ENCODE measurements at regions not wholly inside any gene's neighbourhood (a gene's known extent, or its start where the extent isn't known, plus 50 kb on each side); places are given as distances from the start of the nearest gene placed in this dataset.
"Not testable (repeated sequence)": the region's sequence is repeated elsewhere in the genome, so short reads cannot be mapped to it uniquely, and the experiment has no call there.

- DNase-seq: no peak
Observed at GRCh38 chr17:53765609-53766008, 57.1 kb upstream of the KIF2B start.

GRCh38 chr17:53765129-53765528 lies 57.6 kb upstream of the KIF2B start:
- no peak for DNase-seq

DNA sequence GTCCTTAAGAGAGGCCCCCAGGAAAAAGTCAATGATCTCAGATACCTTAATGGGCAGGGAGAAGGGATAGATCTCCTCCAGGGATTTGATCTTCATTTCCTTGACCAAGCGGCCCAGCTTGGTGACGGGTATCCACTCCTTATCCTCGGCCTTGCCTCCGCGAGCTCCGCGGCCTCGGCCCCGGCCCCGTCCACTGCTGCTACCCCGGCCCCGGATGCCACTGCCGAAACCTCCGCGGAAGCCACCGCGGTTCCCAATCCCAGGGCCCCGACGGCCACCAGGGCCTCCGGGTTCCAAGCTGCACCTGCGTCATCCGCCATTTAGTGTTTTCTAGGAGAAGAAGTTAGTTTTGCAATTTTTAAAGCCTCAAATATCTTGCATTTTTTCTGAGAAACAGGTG lies 65.2 kb upstream of the KIF2B start:
- no peak for DNase-seq

DNA sequence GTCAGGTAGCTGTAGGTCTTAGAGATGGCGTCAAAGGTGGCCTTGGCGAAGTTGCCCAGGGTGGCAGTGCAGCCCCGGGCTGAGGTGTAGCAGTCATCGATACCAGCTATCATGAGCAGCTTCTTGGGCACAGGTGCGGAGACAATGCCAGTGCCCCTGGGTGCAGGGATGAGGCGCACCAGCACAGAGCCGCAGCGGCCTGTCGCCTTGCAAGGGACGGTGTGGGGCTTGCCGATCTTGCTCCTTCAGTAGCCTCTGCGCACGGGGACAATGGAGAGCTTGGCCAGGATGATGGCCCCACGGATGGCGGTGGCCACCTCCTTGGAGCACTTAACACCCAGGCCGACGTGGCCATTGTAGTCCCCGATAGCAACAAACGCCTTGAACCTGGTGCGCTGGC lies 65.6 kb upstream of the KIF2B start:
- not testable (repeated sequence) for DNase-seq

GRCh38 chr17:53749178-53749577 lies 73.5 kb upstream of the KIF2B start:
- DNase-seq: no peak

DNA sequence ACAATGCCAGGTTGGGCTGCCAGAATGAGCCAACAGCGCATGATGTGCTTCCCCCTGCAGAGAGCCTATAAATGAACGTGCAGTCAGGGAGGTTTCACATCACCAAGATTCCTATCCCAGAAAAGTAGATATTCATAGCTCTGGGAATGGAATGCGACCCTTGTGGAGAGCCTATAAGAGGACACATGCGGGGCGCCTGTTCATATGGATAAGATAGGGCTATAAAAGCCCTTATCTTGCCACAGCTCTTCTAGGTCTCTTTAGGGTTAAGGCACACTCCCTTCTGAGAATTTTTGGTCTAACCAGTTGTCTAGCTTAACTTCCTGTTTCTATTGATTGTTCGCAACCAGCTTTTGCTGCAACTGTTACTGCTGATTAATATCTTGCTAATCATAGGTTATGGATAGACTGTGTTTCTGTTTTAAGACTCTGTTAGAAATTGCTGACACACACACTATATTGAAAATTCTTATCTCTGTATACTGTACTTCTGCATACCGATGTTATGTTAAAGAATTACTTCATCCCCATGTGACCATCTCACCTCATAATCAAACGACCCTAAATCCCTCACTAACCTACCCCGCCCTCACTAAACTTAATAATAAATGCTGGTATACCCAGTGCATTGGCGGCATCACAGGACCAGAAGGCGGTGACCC lies 74.4 kb upstream of the KIF2B start:
- DNase-seq: not testable (repeated sequence)

DNA sequence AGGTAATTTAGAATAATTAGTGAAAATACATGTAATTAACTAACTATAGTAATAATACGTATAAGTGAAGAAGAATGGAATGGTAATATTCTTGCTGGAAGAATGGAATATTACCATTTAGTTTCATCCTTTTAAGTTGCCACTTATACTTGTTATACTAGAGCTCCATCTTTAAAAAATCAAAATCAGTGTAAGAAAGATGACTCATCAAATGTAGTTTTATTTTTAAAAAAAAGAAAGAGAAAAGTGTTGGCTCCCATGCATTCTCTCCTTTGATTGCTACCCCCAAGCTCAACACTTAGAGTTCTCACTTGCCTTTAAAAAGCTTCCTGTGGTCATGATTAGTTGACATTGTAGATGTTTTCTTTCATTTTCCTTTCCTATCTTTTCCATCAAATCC lies 82.4 kb upstream of the KIF2B start:
- no peak for DNase-seq

DNA sequence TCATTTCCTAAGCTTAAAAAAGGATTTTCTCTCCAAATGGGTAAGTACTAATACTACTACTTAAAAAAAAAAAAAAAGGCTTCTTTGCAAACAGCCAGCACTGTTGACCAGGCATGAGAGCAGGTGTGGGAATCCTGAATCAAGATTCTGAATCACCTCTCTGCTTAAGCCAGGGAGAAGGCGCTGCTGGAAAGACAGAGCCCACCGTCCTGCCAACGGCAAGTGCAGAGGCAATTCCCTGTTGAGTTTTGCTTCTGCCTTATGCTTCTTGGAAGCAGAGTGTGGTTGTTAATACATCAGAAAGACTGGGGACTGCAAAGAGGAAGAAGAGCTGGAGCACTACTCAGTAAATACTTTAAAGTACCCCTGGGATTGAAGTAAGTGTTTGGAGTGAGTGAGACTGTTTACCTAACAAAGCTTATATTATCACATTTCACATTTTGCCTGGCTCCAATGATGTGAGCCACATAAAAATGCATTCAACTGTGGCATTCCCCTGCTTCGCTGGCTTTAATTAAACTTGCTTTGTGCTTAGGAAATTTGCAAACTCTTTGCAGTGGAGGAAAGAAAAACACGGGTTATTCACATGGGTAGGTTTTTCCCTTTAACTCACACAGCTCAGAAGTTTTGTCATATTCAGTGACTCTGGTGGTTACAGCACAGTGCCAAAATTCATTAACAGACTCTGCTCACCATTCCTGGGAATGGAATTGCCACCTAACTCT lies 86.0 kb upstream of the KIF2B start:
- no peak for DNase-seq

GRCh38 chr17:53724726-53725125 lies 98.0 kb upstream of the KIF2B start:
- DNase-seq: no peak

DNA sequence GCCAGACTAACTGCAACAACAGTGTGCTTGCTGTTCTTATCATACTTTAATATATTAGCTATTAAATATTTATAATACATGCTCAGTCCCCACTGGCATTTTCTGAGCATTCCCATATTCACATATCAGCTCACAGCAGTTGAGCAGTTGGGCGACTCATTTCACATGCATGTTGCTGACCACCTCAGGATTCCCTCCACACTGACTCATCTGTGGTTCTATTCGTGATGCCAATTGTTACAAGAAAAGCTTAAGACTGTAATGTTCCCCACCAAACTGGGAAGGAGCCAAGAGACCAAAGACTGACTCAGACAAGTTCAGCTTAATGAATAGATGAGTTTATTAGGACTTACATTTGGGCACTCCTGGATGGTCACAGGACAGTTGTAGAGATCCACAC lies 100.3 kb upstream of the KIF2B start:
- no peak for DNase-seq

DNA sequence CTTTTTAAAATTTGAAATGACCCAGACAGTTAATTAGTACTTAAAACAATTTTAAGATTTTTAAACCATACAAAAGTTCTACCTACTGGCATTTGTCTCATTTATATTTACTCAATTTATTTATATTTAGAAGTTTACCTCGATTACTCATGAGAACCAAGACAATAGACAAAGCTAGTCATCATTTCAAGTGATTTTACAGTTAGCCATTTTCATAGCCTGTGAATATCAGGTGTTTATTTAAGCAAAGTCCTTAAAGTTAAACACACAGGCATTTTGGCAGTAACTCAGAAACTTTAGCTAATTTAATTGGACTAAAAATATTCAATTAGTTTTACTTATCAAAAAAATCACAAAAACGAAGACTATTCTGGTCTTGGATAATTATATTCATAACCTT lies 101.6 kb upstream of the KIF2B start:
- no peak for DNase-seq

DNA sequence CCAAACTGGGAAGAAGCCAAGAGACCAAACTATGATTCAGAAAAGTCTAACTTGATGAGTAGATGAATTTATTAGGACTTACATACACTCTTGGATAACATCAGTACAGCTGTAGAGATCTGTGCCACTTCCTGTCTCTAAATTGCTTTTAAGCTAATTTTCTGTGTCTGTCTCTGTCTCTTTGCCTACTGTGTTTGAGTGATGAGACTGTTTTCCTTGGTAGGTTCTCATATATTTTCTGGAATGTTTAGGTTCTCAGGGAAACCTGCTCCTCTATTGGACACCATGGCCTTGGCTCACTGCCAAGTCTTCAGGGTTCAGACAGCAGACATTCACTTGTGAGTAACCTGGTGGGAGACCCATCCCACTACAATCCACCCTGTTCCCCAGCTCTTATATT lies 103.5 kb upstream of the KIF2B start:
- DNase-seq: no peak

DNA sequence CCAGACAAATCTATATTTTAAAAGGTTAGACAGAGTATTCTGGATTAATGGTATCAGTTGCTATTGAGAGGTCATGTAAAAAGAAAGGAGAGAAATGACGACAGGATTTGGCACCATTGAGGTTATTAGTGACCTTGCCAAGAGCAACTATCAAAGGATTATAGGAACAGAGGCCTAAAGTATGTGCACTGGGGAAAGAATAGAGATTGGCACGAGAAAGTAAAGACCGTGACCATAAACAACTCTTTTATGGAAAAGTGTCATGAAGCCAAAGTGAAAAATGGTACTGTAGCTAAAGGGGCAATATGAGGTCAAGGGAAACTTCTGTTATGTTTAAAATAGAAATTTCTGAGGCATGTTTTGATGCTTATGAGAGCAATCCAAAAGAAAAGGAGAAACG lies 115.2 kb upstream of the KIF2B start:
- no peak for DNase-seq

DNA sequence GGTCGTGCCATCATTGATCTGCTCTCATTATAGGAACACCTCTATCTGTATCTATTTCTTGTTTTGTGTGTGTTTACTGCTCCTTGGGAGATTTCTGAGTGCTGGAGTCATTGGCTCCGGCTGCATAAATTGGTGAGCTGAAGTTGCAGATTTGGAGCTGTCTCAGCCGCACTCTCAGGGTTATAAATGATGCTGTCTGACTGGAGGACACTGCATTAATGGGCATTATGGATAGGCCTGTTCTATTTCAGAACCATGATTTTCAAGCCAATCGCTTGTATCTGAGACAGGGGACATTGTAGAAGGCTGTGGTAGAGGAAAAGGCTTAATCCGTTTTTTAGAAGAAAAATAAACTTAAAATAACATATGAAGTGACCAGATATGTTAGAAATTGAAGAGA lies 126.4 kb upstream of the KIF2B start:
- DNase-seq: no peak

- DNase-seq: no peak
Observed at GRCh38 chr17:53687324-53687723, 135.4 kb upstream of the KIF2B start.

GRCh38 chr17:53680745-53681144 lies 142.0 kb upstream of the KIF2B start:
- no peak for DNase-seq

DNA sequence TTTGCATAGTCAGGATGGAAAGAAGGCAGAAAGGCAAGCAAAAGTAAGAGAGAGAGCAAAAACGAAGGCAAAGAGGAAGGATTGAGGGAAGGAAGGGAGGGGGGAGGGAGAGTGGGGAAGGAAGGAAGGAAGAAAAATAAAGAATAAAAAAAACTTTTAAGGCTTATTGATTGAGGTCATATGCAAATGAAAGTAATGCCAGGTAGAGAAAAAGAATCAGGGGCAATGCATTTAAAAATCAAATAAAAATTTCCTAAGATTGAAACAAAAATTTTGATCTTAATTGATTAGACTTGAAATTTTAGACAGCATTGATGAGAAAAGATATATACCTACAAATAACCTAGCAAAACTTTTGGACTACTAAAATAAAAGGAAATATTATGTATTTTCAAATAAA lies 153.9 kb upstream of the KIF2B start:
- DNase-seq: no peak

DNA sequence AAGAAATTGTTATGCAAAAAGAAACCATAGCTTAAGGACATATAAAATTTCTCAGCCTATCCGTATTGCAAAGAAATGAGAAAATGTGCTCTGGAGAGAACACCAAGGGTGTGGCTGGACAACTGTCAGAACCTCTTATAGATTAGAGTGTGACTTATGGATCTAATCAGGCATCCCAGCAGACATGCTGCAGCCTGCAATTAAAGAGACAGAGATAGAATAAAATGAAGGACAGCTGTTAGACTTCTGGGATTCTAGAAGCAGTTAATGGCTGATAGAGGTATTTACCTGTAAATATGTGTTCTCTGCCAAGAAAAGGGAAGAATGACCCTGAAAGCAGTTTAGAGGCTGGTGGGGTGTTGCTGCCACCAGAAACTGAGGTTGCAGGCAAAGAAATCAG lies 160.1 kb upstream of the KIF2B start:
- DNase-seq: no peak

DNA sequence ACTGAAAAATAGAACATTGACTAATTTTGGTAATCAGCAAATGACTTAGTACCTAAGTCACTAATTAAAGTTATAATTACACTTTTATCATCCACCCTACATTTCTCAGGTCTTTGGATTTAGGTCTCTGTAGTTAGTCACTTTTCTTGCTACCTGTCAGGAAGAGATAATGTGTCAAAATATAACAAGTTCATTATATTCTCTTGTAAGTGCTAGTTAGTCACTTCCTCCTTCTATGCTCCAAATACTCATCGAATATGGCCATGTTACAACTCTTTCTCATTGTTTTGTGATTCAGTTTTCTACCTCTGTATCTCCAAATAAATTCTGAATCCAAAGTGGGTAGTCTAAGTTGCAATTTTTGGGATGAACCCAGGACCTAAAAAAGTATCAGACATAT lies 163.5 kb upstream of the KIF2B start:
- DNase-seq: no peak

DNA sequence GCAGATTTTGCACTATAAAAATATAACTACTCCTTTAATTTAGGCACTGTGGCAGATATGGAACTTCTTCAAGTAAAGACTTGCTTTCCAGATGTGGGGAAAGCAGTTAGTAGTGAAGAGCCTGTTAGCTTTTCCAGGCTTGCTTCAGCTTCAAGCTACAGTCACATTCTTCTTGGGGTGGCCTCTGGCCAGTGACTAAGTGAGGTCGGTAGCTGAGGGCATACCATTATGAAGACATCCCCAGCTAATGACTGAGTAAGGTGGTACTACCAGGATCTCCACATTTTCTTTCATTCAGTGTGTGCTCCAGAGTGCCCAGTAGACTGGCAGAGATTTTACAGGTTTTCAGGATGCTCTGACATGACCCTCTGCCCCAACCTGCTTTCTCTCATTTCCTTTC lies 167.1 kb upstream of the KIF2B start:
- no peak for DNase-seq

DNA sequence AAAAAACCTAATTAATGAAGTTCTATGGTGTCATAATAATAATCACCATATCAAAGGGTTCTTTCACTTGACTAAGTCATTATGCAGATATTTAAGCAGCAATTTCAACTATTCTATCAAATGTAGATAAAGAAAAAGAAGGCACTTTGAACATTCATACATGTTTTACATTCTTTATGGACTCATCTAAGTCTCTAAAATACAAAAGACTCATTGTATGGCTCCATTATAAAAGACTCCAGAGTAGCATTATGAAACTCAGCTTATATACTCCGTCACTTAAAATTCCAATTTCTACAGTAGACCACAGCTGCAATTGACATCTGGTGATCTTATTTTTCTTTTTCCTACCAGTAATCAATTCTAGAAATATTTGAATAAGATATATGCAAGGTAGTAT lies 173.5 kb upstream of the KIF2B start:
- no peak for DNase-seq

GRCh38 chr17:53646835-53647234 lies 175.9 kb upstream of the KIF2B start:
- no peak for DNase-seq

DNA sequence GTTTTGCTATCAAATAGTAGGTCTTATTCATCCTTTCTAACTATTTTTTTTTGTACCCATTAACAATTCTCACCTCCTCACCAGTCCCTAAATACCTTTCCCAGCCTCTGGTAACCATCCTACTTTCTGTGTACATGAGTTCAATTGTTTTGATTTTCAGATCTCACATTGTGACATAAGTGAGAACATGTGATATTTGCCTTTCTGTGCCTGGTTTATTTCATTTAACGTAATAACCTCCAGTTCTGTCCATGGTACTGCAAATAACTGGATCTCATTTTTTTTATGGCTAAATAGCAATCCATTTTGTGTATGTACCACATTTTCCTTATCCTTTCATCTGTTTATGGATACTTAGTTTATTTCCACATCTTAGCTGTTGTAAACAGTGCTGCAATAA lies 181.9 kb upstream of the KIF2B start:
- no peak for DNase-seq

DNA sequence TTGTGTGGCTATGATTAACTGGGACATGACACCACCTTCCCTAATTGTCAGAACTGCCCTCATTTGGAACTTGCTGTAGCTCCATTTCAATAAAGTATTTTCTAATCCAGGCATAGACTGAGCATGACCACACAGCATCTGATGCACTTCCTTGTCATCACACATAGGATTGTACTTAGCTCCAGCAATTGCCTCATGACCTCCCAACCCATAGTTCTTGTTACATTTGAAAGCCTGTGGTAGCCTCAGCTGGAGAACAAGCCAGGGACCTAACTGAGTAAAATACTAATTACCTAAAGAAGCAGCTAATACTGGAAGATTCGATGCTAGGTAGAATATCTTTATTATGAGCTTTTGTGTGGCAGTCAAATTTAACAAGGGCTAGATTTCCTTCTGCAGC lies 187.3 kb upstream of the KIF2B start:
- no peak for DNase-seq

DNA sequence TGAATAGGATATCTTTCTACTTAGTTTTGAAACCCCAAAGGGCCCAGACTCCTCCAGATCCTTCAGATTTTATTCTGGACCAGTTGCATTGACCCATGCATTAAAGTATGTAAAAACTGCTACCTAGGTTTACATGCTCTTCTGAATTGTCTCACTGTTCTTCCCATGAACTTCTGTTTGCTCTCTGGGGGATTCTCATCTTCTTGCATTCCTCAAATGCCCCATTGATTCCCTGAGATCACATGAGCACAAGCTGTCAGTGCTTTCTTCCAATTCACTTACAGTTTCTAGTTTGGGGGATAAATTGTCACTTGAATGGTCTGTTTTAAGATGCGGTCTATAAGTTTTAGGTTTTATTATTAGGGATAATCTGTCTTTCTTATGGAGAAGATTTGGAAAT lies 188.9 kb upstream of the KIF2B start:
- no peak for DNase-seq

Measured in T-helper 1 cell (primary cell).